ENCODE measurements at regions not wholly inside any gene's neighbourhood (a gene's known extent, or its start where the extent isn't known, plus 50 kb on each side); places are given as distances from the start of the nearest gene placed in this dataset.
"Not testable (repeated sequence)": the region's sequence is repeated elsewhere in the genome, so short reads cannot be mapped to it uniquely, and the experiment has no call there.

DNA sequence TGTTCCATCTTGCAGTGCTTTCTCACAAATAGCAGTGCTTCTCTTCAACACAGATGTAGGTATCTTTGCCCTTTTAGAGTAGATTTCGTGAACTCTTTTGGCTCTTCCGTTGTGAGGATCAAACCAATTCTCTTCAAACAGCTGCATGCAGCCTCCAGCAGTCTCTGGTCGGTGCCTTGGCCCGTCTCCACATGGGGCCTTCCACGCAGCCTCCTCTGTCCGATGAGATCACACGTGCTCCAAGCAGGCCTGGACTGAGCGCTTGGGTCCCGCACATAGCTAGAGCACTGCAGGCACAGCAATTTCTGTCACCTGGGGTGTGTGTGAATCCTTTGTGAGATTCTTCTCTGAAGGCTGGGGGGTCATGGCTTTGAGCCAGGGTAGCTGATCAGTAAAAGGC lies 82.8 kb upstream of the KCNE2 start:
- H3K27ac ChIP-seq, result no peak overlapping the region
- WGBS, result 60% methylated on average over 9 of the region's 9 CpGs
- no peaks in the 10 kb centered on the region for H3K4me1 ChIP-seq (replicated peaks)
- TF ChIP-seq POLR2AphosphoS5 (IDR thresholded peaks at IDR 0.05), result no peak
- no peak for TF ChIP-seq POLR2A (IDR thresholded peaks at IDR 0.05)
- TF ChIP-seq, protein P1, sequence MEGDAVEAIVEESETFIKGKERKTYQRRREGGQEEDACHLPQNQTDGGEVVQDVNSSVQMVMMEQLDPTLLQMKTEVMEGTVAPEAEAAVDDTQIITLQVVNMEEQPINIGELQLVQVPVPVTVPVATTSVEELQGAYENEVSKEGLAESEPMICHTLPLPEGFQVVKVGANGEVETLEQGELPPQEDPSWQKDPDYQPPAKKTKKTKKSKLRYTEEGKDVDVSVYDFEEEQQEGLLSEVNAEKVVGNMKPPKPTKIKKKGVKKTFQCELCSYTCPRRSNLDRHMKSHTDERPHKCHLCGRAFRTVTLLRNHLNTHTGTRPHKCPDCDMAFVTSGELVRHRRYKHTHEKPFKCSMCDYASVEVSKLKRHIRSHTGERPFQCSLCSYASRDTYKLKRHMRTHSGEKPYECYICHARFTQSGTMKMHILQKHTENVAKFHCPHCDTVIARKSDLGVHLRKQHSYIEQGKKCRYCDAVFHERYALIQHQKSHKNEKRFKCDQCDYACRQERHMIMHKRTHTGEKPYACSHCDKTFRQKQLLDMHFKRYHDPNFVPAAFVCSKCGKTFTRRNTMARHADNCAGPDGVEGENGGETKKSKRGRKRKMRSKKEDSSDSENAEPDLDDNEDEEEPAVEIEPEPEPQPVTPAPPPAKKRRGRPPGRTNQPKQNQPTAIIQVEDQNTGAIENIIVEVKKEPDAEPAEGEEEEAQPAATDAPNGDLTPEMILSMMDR (IDR thresholded peaks at IDR 0.05), result no peak
- DNase-seq (ENCODE audit: low spot score), result no peak
- intact Hi-C loops (cut with DNase I), result no loop called here
- H3K9me3 ChIP-seq, result no peaks in the 10 kb centered on the region
- no peak overlapping the region for H3K4me3 ChIP-seq
- no peaks in the 10 kb centered on the region for H3K36me3 ChIP-seq
- H3K27me3 ChIP-seq (replicated peaks; ENCODE audit: insufficient read depth), result no peaks in the 10 kb centered on the region

DNA sequence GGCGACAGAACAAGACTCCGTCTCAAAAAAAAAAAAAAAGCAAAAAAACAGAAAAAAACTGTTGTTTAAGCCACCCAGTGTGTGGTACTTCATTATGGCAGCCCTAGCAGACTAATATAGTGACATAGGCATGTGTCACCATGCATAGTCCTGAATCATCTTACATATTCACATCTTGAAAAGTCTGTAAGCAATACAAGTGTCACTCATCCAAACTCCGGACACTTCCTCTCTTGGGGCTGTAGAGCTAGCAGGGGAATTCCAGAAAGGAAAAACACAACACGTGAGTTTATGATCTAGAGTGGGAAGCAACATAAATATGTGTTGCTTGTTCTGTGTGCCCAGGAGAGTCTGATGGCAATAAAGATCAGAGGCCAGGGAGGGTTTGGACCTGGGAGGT lies 81.6 kb upstream of the KCNE2 start:
- no peak overlapping the region for H3K4me3 ChIP-seq
- no peak for DNase-seq (ENCODE audit: low spot score)
- no peak overlapping the region for H3K27ac ChIP-seq
- H3K36me3 ChIP-seq, result no peaks in the 10 kb centered on the region
- no peaks in the 10 kb centered on the region for H3K9me3 ChIP-seq
- no peaks in the 10 kb centered on the region for H3K4me1 ChIP-seq (replicated peaks)
- no peaks in the 10 kb centered on the region for H3K27me3 ChIP-seq (replicated peaks; ENCODE audit: insufficient read depth)
- intact Hi-C loops (cut with DNase I), result no loop called here
- TF ChIP-seq, protein P1 (IDR thresholded peaks at IDR 0.05), result no peak
- TF ChIP-seq POLR2A (IDR thresholded peaks at IDR 0.05) (no peak), POLR2AphosphoS5 (IDR thresholded peaks at IDR 0.05) (no peak)
- 78% methylated on average over 4 of the region's 4 CpGs for WGBS

DNA sequence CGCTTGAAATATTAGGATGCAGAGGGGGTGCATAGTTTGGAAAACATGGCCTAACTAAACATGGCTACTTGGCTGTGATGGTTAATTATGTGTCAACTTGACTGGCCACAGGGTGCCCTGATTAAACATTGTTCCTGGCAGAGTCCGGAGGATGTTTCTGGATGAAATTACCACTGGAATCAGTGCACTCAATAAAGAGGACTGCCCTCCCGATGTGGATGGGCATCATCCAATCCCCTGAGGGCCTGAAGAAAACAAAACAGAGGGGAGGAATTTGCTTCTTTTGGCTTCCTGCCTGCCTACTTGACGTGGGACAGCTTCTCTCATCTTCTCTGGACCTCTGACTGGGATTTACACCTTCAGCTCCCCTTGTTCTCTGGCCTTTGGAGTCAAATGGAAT lies 79.1 kb upstream of the KCNE2 start:
- Histone ChIP-seq H3K27ac (no peak overlapping the region), H3K4me1 (replicated peaks) (no peaks in the 10 kb centered on the region), H3K9me3 (no peaks in the 10 kb centered on the region), H3K36me3 (no peaks in the 10 kb centered on the region), H3K4me3 (no peak overlapping the region), H3K27me3 (replicated peaks; ENCODE audit: insufficient read depth) (no peaks in the 10 kb centered on the region)
- intact Hi-C loops (cut with DNase I), result no loop called here
- 43% methylated on average over 4 of the region's 4 CpGs for WGBS
- no peak for DNase-seq (ENCODE audit: low spot score)
- no peak for TF ChIP-seq POLR2A (IDR thresholded peaks at IDR 0.05)
- TF ChIP-seq POLR2AphosphoS5 (IDR thresholded peaks at IDR 0.05), result no peak

DNA sequence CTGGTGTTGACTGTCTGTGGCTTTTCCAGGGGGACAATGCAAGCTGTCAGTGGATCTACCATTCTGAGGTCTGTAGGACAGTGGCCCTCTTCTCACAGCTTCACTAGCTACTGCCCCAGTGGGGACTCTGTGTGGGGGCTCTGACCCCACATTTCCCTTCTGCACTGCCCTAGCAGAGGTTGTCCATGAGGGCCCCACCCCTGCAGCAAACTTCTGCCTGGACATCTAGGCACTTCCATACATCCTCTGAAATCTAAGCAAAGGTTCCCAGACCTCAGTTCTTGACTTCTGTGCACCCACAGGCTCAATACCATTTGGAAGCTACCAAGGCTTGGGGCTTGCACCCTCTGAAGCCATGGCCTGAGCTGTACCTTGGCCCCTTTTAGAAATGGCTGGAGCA lies 75.8 kb upstream of the KCNE2 start:
- H3K27me3 ChIP-seq (replicated peaks; ENCODE audit: insufficient read depth); intact Hi-C loops (cut with DNase I); H3K4me1 ChIP-seq (replicated peaks); H3K36me3 ChIP-seq; DNase-seq (ENCODE audit: low spot score); H3K27ac ChIP-seq; H3K9me3 ChIP-seq; H3K4me3 ChIP-seq: not testable (repeated sequence)

DNA sequence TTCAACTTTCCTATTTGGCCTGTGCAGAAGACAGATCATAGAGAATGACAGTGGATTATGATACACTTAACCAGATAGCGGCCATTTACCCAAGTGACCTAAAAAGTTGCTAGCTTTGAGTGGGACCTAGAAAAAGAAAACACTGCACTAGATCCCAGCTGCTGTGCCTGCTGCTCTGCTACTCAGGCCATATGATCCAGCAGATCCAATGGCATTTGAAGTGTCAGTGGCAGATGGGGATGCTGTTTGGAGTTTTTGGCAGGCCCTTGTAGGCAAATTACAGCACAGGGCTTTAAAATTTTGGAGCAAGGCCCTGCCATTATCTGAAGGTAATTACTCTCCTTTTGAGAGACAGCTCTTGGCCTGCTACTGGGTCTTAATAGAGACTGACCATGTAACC lies 74.0 kb upstream of the KCNE2 start:
- TF ChIP-seq, protein P1 (IDR thresholded peaks at IDR 0.05), result no peak
- no peak for TF ChIP-seq POLR2A (IDR thresholded peaks at IDR 0.05)
- TF ChIP-seq POLR2AphosphoS5 (IDR thresholded peaks at IDR 0.05), result no peak
- intact Hi-C loops (cut with DNase I), result no loop called here
- 92% methylated on average over 1 of the region's 1 CpG for WGBS
- Histone ChIP-seq H3K4me3 (no peak overlapping the region), H3K27ac (no peak overlapping the region), H3K36me3 (no peaks in the 10 kb centered on the region), H3K4me1 (replicated peaks) (no peaks in the 10 kb centered on the region), H3K27me3 (replicated peaks; ENCODE audit: insufficient read depth) (no peaks in the 10 kb centered on the region), H3K9me3 (no peaks in the 10 kb centered on the region)
- no peak for DNase-seq (ENCODE audit: low spot score)

DNA sequence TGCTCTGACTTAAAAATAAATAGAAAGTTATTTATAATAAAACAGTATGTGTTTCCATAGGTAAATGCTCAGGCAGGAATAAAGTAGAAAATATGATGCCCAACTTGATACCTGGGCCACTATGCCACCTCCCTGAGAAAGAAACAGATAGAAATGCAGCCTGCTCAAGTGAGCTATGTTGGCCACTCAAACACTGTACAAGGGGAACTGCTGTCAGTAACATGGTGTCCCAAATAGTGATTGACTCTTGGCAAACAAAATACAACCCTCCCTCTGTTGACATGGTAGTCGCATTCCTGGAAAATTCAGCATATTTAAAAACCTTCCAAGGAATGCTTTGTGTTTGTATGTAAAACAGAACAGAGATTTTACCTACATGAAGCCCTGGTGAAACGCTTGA lies 66.9 kb upstream of the KCNE2 start:
- H3K27ac ChIP-seq, result no peak overlapping the region
- WGBS, result 80% methylated on average over 2 of the region's 2 CpGs
- H3K9me3 ChIP-seq, result no peaks in the 10 kb centered on the region
- intact Hi-C loops (cut with DNase I), result no loop called here
- no peaks in the 10 kb centered on the region for H3K4me1 ChIP-seq (replicated peaks)
- H3K36me3 ChIP-seq, result no peaks in the 10 kb centered on the region
- H3K27me3 ChIP-seq (replicated peaks; ENCODE audit: insufficient read depth), result no peaks in the 10 kb centered on the region
- no peak overlapping the region for H3K4me3 ChIP-seq
- no peak for DNase-seq (ENCODE audit: low spot score)
- TF ChIP-seq POLR2AphosphoS5 (IDR thresholded peaks at IDR 0.05), result no peak

Data from prostate gland (tissue), 2 donors.